K562 (cell line): ENCODE measurements at regions not wholly inside any gene's neighbourhood (a gene's known extent, or its start where the extent isn't known, plus 50 kb on each side); places are given as distances from the start of the nearest gene placed in this dataset.
A peak's percentile ranks its signal among the peaks of the same experiment; 100 is the strongest.

ENCODE experiments used
- CCNT2 ChIP-seq: IDR thresholded peaks from 2 replicates; pipeline ENCODE4 v1.6.1; 2011; ENCODE audit warnings: borderline replicate concordance, low read depth, mild to moderate bottlenecking, moderate library complexity, mixed read lengths, low read length; ENCODE audit not compliant: insufficient read length; ENCODE audit errors: extremely low read depth
- DACH1 ChIP-seq: fragments of 450-650 bp; IDR thresholded peaks from 2 replicates; pipeline ENCODE4 v1.6.1; 2018; ENCODE audit not compliant: partially characterized antibody
- E2F8 ChIP-seq: fragments of 450-650 bp; IDR thresholded peaks from 2 replicates; pipeline ENCODE4 v1.7.1; 2018; ENCODE audit warnings: mild to moderate bottlenecking, low read depth; ENCODE audit not compliant: partially characterized antibody
- EHMT2 ChIP-seq: fragments of 450-650 bp; IDR thresholded peaks from 2 replicates; pipeline ENCODE4 v1.6.1; 2018; ENCODE audit warnings: antibody characterized with exemption
- EP300 ChIP-seq: IDR thresholded peaks from 2 replicates; pipeline ENCODE4 v1.6.1; 2012; ENCODE audit warnings: low read length, improper control_type of control experiment
- EWSR1 ChIP-seq: fragments of 450-650 bp; IDR thresholded peaks from 2 replicates; pipeline ENCODE4 v1.6.1; 2018; ENCODE audit warnings: borderline replicate concordance, mild to moderate bottlenecking, low read depth, moderate library complexity; ENCODE audit not compliant: partially characterized antibody
- HMGN3 ChIP-seq: IDR thresholded peaks from 2 replicates; pipeline ENCODE4 v1.6.1; 2011; ENCODE audit warnings: borderline replicate concordance, low read depth, mild to moderate bottlenecking, mixed read lengths, low read length; ENCODE audit not compliant: insufficient read length; ENCODE audit errors: extremely low read depth
- NCOA1 ChIP-seq: fragments of 450-650 bp; IDR thresholded peaks from 2 replicates; pipeline ENCODE4 v1.6.1; 2016; ENCODE audit warnings: low read depth
- NEUROD1 ChIP-seq: fragments of 150-350 bp; IDR thresholded peaks from 2 replicates; pipeline ENCODE4 v1.6.1; 2014; ENCODE audit warnings: borderline replicate concordance, low read length, low read depth; ENCODE audit not compliant: partially characterized antibody
- RCOR1 ChIP-seq, 2 experiments: IDR thresholded peaks; 2 replicates each; pipeline ENCODE4 v1.6.1; 2012; ENCODE audit warnings: low read depth in 2 of 2, low read length in 2 of 2, borderline replicate concordance in 1 of 2, improper control_type of control experiment in 1 of 2
- SIRT6 ChIP-seq: IDR thresholded peaks from one replicate; pipeline ENCODE4 v1.6.1; 2012; ENCODE audit warnings: low read depth, mild to moderate bottlenecking, control low read depth, inconsistent platforms, low read length, moderate library complexity
- ZFPM2 ChIP-seq: fragments of 250-450 bp; sonication (Bioruptor Pico); IDR thresholded peaks from 2 replicates; pipeline ENCODE4 v1.5.1; 2022; ENCODE audit warnings: mild to moderate bottlenecking
- TF ChIP-seq, protein P1 (sequence below): fragments of 450-650 bp; IDR thresholded peaks from 2 replicates; pipeline ENCODE4 v1.6.1; 2016; ENCODE audit warnings: mild to moderate bottlenecking, moderate library complexity

DNA sequence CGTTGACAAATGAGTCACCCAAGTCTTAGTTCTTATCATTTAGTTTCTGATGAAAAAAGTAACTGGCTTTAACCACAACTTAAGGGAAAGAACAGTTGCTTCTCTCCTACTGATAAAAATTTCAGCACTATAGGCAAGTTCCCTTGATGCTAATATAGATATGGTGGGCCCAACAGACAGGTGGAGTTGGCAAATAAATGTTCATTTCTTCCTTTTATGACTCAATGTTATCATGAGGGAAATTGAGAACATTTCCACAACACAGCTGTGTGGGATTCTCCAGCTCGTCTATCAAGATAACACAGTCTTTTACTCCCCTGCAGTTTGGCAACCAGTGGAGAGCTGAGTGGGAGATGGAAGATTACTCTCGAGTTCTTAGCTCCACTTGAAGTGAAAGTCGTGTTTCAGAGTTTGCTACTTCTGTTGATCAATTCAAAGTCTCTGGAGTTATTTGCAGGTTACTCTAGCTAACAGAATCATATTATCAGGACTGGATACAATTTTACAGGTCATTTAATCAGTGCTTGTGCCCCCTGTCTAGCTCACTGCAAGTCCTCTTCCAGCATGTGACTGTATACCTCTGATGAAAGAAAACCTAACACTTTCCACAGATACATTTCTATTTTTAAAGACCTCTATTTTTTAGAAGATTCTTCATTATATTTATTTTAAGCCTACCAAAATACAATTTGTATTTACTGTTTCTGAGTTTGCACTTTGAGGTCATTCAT, 270.6 kb upstream of the GK2 start (continued):
- TF ChIP-seq, protein P1, sequence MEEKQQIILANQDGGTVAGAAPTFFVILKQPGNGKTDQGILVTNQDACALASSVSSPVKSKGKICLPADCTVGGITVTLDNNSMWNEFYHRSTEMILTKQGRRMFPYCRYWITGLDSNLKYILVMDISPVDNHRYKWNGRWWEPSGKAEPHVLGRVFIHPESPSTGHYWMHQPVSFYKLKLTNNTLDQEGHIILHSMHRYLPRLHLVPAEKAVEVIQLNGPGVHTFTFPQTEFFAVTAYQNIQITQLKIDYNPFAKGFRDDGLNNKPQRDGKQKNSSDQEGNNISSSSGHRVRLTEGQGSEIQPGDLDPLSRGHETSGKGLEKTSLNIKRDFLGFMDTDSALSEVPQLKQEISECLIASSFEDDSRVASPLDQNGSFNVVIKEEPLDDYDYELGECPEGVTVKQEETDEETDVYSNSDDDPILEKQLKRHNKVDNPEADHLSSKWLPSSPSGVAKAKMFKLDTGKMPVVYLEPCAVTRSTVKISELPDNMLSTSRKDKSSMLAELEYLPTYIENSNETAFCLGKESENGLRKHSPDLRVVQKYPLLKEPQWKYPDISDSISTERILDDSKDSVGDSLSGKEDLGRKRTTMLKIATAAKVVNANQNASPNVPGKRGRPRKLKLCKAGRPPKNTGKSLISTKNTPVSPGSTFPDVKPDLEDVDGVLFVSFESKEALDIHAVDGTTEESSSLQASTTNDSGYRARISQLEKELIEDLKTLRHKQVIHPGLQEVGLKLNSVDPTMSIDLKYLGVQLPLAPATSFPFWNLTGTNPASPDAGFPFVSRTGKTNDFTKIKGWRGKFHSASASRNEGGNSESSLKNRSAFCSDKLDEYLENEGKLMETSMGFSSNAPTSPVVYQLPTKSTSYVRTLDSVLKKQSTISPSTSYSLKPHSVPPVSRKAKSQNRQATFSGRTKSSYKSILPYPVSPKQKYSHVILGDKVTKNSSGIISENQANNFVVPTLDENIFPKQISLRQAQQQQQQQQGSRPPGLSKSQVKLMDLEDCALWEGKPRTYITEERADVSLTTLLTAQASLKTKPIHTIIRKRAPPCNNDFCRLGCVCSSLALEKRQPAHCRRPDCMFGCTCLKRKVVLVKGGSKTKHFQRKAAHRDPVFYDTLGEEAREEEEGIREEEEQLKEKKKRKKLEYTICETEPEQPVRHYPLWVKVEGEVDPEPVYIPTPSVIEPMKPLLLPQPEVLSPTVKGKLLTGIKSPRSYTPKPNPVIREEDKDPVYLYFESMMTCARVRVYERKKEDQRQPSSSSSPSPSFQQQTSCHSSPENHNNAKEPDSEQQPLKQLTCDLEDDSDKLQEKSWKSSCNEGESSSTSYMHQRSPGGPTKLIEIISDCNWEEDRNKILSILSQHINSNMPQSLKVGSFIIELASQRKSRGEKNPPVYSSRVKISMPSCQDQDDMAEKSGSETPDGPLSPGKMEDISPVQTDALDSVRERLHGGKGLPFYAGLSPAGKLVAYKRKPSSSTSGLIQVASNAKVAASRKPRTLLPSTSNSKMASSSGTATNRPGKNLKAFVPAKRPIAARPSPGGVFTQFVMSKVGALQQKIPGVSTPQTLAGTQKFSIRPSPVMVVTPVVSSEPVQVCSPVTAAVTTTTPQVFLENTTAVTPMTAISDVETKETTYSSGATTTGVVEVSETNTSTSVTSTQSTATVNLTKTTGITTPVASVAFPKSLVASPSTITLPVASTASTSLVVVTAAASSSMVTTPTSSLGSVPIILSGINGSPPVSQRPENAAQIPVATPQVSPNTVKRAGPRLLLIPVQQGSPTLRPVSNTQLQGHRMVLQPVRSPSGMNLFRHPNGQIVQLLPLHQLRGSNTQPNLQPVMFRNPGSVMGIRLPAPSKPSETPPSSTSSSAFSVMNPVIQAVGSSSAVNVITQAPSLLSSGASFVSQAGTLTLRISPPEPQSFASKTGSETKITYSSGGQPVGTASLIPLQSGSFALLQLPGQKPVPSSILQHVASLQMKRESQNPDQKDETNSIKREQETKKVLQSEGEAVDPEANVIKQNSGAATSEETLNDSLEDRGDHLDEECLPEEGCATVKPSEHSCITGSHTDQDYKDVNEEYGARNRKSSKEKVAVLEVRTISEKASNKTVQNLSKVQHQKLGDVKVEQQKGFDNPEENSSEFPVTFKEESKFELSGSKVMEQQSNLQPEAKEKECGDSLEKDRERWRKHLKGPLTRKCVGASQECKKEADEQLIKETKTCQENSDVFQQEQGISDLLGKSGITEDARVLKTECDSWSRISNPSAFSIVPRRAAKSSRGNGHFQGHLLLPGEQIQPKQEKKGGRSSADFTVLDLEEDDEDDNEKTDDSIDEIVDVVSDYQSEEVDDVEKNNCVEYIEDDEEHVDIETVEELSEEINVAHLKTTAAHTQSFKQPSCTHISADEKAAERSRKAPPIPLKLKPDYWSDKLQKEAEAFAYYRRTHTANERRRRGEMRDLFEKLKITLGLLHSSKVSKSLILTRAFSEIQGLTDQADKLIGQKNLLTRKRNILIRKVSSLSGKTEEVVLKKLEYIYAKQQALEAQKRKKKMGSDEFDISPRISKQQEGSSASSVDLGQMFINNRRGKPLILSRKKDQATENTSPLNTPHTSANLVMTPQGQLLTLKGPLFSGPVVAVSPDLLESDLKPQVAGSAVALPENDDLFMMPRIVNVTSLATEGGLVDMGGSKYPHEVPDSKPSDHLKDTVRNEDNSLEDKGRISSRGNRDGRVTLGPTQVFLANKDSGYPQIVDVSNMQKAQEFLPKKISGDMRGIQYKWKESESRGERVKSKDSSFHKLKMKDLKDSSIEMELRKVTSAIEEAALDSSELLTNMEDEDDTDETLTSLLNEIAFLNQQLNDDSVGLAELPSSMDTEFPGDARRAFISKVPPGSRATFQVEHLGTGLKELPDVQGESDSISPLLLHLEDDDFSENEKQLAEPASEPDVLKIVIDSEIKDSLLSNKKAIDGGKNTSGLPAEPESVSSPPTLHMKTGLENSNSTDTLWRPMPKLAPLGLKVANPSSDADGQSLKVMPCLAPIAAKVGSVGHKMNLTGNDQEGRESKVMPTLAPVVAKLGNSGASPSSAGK, result peak; percentile 50; the same call in 1 of the 2 replicates
- TF ChIP-seq NEUROD1 (peak; percentile 41), RCOR1 (IDR thresholded peaks at IDR 0.05; ENCODE audit: borderline replicate concordance in 1 of 2, low read depth in 2 of 2, low read length in 2 of 2) (peak in 1 of 2 experiments; percentile 77; a peak in 2 of 4 replicates), ZFPM2 (CRISPR knock-in tag) (0 out of 2 replicates have a peak, but pooled peaks have one; percentile 75), HMGN3 (peak; percentile 52), E2F8 (peak; percentile 23), EP300 (peak; percentile 84), DACH1 (peak; percentile 81), SIRT6 (no peak), NCOA1 (peak; percentile 38; the same call in 1 of the 2 replicates), EHMT2 (0 out of 2 replicates have a peak, but pooled peaks have one; percentile 28), EWSR1 (no peak), CCNT2 (peak; percentile 92)
